B cell (primary cell): ENCODE measurements at regions not wholly inside any gene's neighbourhood (a gene's known extent, or its start where the extent isn't known, plus 50 kb on each side); places are given as distances from the start of the nearest gene placed in this dataset.

Experiments
- ATAC-seq: fragments of 200-7000 bp; cut with Tn5 transposase; one replicate; pipeline ENCODE4 v1.10.0; 2021; ENCODE audit warnings: low read depth, mild to moderate bottlenecking, moderate number of reproducible peaks, moderate library complexity
- CTCF ChIA-PET: fragments of 350-600 bp; sonication (Branson Sonifier 250); formaldehyde crosslinking; loops from one replicate; lab custom pipeline; 2021; ENCODE audit warnings: antibody characterized with exemption, inconsistent platforms; lab: Charles Lee
- POLR2A ChIA-PET: fragments of 350-600 bp; sonication (Branson Sonifier 250); formaldehyde crosslinking; loops from one replicate; lab custom pipeline; 2021; ENCODE audit warnings: antibody characterized with exemption; lab: Charles Lee
- DNase-seq: peaks from one replicate; pipeline ENCODE4 v3.0.0; 2013
- H2AFZ ChIP-seq: 2 replicates; pipeline ENCODE4 v1.6.1; 2012; ENCODE audit warnings: mild to moderate bottlenecking, low read depth, low read length; ENCODE audit not compliant: insufficient read depth, poor library complexity, severe bottlenecking
- H3K27ac ChIP-seq, 2 donors: 1 replicate in 1 of 2; 2 replicates in 1 of 2; pipeline ENCODE4 v1.5.1; 2012 to 2013; ENCODE audit warnings: low read length in 2 of 2, mild to moderate bottlenecking in 2 of 2, moderate library complexity in 1 of 2
- H3K27me3 ChIP-seq, 4 experiments: fragments of 200-600 bp in 1 of 4; sonication (generic) in 1 of 4; replicated peaks in 1 of 4; 1 replicate in 2 of 4; 2 replicates in 2 of 4; pipeline versions ENCODE4 v1.6.1 to v1.7.0; 2013 to 2016; ENCODE audit warnings: low read length in 3 of 4, mild to moderate bottlenecking in 2 of 4, mixed read lengths in 1 of 4, moderate library complexity in 1 of 4; ENCODE audit not compliant: insufficient read depth in 4 of 4, control insufficient read depth in 3 of 4; ENCODE audit errors: control extremely low read depth in 1 of 4
- H3K36me3 ChIP-seq, 2 experiments: replicated peaks in 1 of 2; 1 replicate in 1 of 2; 2 replicates in 1 of 2; pipeline versions ENCODE4 v1.6.1 to v1.7.1; 2013; ENCODE audit warnings: low read length in 1 of 2; ENCODE audit not compliant: insufficient read depth in 2 of 2, control insufficient read depth in 1 of 2; ENCODE audit errors: control extremely low read depth in 1 of 2, extremely low read depth in 1 of 2
- H3K4me1 ChIP-seq, 2 donors: fragments of 200-600 bp in 1 of 2; sonication (generic) in 1 of 2; 1 replicate in 1 of 2; 2 replicates in 1 of 2; pipeline versions ENCODE4 v1.5.1 to v1.6.1; 2013 to 2017; ENCODE audit warnings: low read length in 2 of 2; ENCODE audit not compliant: control insufficient read depth in 2 of 2, insufficient read depth in 2 of 2
- H3K4me2 ChIP-seq: replicated peaks from 2 replicates; pipeline ENCODE3; 2012; ENCODE audit warnings: mild to moderate bottlenecking, low read depth, low read length; ENCODE audit not compliant: poor library complexity, severe bottlenecking
- H3K4me3 ChIP-seq, 5 experiments: fragments of 200-600 bp in 1 of 5; sonication (generic) in 1 of 5; 1 replicate in 3 of 5; 2 replicates in 2 of 5; pipeline versions ENCODE4 v1.5.1 to v1.7.0; 2011 to 2016; ENCODE audit warnings: low read length in 4 of 5, mild to moderate bottlenecking in 4 of 5, low read depth in 2 of 5, control low read depth in 1 of 5, moderate library complexity in 1 of 5; ENCODE audit not compliant: insufficient read depth in 1 of 5; ENCODE audit errors: control extremely low read depth in 1 of 5, extremely low read depth in 1 of 5
- H3K79me2 ChIP-seq: fragments of 200-600 bp; sonication (generic); one replicate; pipeline ENCODE4 v1.6.0; 2016; ENCODE audit warnings: low read length; ENCODE audit not compliant: control insufficient read depth, insufficient read depth
- H3K9ac ChIP-seq: fragments of 200-600 bp; sonication (generic); 2 replicates; pipeline ENCODE4 v1.6.1; 2017; ENCODE audit warnings: mild to moderate bottlenecking, low read length, moderate library complexity
- H3K9me3 ChIP-seq, 3 donors: one replicate each; pipeline versions ENCODE4 v1.6.1 to v1.7.1; 2013; ENCODE audit warnings: low read length in 2 of 3; ENCODE audit not compliant: control insufficient read depth in 2 of 3, insufficient read depth in 1 of 3; ENCODE audit errors: control extremely low read depth in 1 of 3
- H4K20me1 ChIP-seq: 2 replicates; pipeline ENCODE4 v1.6.0; 2012; ENCODE audit warnings: mild to moderate bottlenecking, low read length; ENCODE audit not compliant: insufficient read depth, control insufficient read depth, poor library complexity, severe bottlenecking
- H3K27ac Mint-ChIP-seq: one replicate; pipeline ENCODE4 v1.8.0; 2021; ENCODE audit warnings: mixed read lengths
- H3K27me3 Mint-ChIP-seq: one replicate; pipeline ENCODE4 v1.8.0; 2021; ENCODE audit warnings: mixed read lengths
- H3K4me1 Mint-ChIP-seq: one replicate; pipeline ENCODE4 v1.8.0; 2021; ENCODE audit warnings: mixed read lengths
- H3K4me3 Mint-ChIP-seq: one replicate; pipeline ENCODE4 v1.8.0; 2021; ENCODE audit warnings: mixed read lengths
- H3K9me3 Mint-ChIP-seq: one replicate; pipeline ENCODE4 v1.8.0; 2022; ENCODE audit warnings: mixed read lengths; ENCODE audit not compliant: insufficient read depth
- EZH2 ChIP-seq: IDR thresholded peaks from 2 replicates; pipeline ENCODE4 v1.6.1; 2012; ENCODE audit warnings: borderline replicate concordance, low read depth, mild to moderate bottlenecking, moderate library complexity, low read length; ENCODE audit not compliant: insufficient read depth, poor library complexity, severe bottlenecking
- WGBS: methylation state at CpG from one replicate; pipeline ENCODE4 v1.1.5; 2013; ENCODE audit warnings: missing lambda C conversion rate; ENCODE audit not compliant: insufficient coverage; 5-methylcytosine and 5-hydroxymethylcytosine counted together
- intact Hi-C: fragments of 100-400 bp; cut with micrococcal nuclease; formaldehyde crosslinking; loops from one replicate; pipeline ENCODE4 v1.10.0; 2022
- TF ChIP-seq, protein P1 (sequence below): fragments of 200-600 bp; IDR thresholded peaks from one replicate; pipeline ENCODE4 v1.8.0; 2022; ENCODE audit warnings: antibody characterized with exemption, mild to moderate bottlenecking

DNA sequence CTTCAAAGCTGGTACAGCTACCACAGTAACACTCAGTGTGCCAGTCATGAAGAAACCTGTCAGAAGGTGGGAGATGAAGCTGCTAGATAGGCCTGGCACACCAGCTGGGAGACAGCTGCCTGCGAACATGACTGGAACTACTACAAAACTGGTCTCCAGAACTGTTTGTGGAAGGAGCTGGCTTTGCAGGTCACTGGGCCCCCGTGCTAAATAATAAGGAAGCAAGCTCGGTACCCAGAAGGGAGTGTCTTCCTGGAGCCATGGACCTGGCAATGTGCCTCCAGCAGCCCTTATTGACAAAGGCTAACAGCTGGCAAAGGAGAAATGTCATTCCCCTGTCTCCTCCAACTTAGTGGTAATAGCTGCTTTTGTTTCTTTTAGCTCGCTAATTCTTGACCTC lies 1217.6 kb upstream of the LRRN3 start:
- no peak overlapping the region for H3K4me3 ChIP-seq
- CTCF ChIA-PET, result no interaction called here
- no peak overlapping the region for H3K4me2 ChIP-seq
- H3K27me3 Mint-ChIP-seq, result no peaks in the 10 kb centered on the region
- no peak for TF ChIP-seq EZH2
- TF ChIP-seq, protein P1, sequence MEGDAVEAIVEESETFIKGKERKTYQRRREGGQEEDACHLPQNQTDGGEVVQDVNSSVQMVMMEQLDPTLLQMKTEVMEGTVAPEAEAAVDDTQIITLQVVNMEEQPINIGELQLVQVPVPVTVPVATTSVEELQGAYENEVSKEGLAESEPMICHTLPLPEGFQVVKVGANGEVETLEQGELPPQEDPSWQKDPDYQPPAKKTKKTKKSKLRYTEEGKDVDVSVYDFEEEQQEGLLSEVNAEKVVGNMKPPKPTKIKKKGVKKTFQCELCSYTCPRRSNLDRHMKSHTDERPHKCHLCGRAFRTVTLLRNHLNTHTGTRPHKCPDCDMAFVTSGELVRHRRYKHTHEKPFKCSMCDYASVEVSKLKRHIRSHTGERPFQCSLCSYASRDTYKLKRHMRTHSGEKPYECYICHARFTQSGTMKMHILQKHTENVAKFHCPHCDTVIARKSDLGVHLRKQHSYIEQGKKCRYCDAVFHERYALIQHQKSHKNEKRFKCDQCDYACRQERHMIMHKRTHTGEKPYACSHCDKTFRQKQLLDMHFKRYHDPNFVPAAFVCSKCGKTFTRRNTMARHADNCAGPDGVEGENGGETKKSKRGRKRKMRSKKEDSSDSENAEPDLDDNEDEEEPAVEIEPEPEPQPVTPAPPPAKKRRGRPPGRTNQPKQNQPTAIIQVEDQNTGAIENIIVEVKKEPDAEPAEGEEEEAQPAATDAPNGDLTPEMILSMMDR, result no peak
- peaks cover under 1% of the 10 kb centered on the region for H3K9me3 Mint-ChIP-seq
- no peaks in the 10 kb centered on the region for H3K9me3 ChIP-seq
- H3K27ac ChIP-seq, result no peak overlapping the region
- intact Hi-C loops, result no loop called here
- no peak overlapping the region for H3K27ac Mint-ChIP-seq
- ATAC-seq (no peak), DNase-seq (no peak)
- no peaks in the 10 kb centered on the region for H4K20me1 ChIP-seq
- no peak overlapping the region for H2AFZ ChIP-seq
- POLR2A ChIA-PET, result no interaction called here
- H3K27me3 ChIP-seq, result no peaks in the 10 kb centered on the region
- no peak overlapping the region for H3K9ac ChIP-seq
- H3K4me1 ChIP-seq, result no peaks in the 10 kb centered on the region
- H3K4me1 Mint-ChIP-seq, result no peaks in the 10 kb centered on the region
- no peaks in the 10 kb centered on the region for H3K36me3 ChIP-seq
- H3K79me2 ChIP-seq, result no peaks in the 10 kb centered on the region
- 79% methylated on average over 4 of the region's 4 CpGs for WGBS
- no peak overlapping the region for H3K4me3 Mint-ChIP-seq

DNA sequence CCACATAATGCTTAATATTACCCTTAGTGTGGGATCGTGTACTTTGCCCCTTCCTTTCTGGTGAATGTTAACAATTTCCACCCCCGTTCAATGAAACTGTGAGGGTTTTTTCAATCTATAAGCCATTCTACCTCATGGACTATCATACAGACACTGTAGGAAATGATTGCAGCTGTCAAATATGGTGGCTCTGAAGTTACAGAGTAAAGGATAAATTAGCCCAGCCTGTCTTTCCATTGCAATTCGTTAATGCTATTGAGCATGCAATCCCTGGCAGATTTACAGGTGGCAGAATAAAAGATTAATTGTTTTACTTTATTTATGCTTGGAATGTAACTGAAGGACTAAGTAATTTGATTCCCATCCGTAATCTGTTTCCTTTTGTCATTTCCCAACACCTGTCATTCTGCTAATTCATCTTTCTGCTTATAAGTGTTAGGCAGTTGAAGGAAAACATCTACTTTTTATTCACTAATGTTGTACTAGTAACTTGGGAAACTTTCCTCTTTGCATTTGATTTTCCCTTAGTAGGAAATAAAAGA lies 1211.6 kb upstream of the LRRN3 start:
- H3K27me3 ChIP-seq, result no peaks in the 10 kb centered on the region
- Mint-ChIP-seq H3K4me3 (no peak overlapping the region), H3K9me3 (peaks cover 2% of the 10 kb centered on the region), H3K27ac (no peak overlapping the region), H3K27me3 (no peaks in the 10 kb centered on the region), H3K4me1 (no peaks in the 10 kb centered on the region)
- ChIA-PET CTCF (interaction anchor here (1.0 kb wide), 1 partner anchor 23 kb away, joined by 3 read pairs; no protein-coding TSS in a partner anchor), POLR2A (no interaction called here)
- H3K4me3 ChIP-seq, result no peak overlapping the region
- H4K20me1 ChIP-seq, result no peaks in the 10 kb centered on the region
- no CpG with 5 or more reads among the region's 4 CpGs for WGBS
- H3K9ac ChIP-seq, result no peak overlapping the region
- H3K4me2 ChIP-seq, result no peak overlapping the region
- H3K79me2 ChIP-seq, result no peaks in the 10 kb centered on the region
- TF ChIP-seq, protein P1, result no peak
- no peak for TF ChIP-seq EZH2
- no peak overlapping the region for H3K27ac ChIP-seq
- H3K9me3 ChIP-seq, result no peaks in the 10 kb centered on the region
- no peak for DNase-seq
- intact Hi-C loops, result no loop called here
- H2AFZ ChIP-seq, result no peak overlapping the region
- no peaks in the 10 kb centered on the region for H3K4me1 ChIP-seq
- H3K36me3 ChIP-seq, result no peaks in the 10 kb centered on the region
- no peak for ATAC-seq
